Right lobe of liver (tissue), 6 donors: ENCODE measurements at regions not wholly inside any gene's neighbourhood (a gene's known extent, or its start where the extent isn't known, plus 50 kb on each side); places are given as distances from the start of the nearest gene placed in this dataset.

Experiments used
- ATAC-seq, 4 donors: fragments of 200-7000 bp; cut with Tn5 transposase; one replicate each; pipeline ENCODE4 v1.9.1; 2020; ENCODE audit warnings: mild to moderate bottlenecking in 4 of 4, moderate library complexity in 4 of 4
- DNase-seq, 3 donors: peaks; one replicate each; pipeline ENCODE4 v3.0.0-alpha.2; 2020
- H3K27ac ChIP-seq, 3 donors: fragments of 200-600 bp; one replicate each; pipeline ENCODE4 v1.8.0; 2022
- H3K27me3 ChIP-seq, 2 donors: fragments of 200-600 bp; one replicate each; pipeline ENCODE4 v1.8.0; 2022
- H3K36me3 ChIP-seq, 4 donors: fragments of 200-600 bp; sonication (generic) in 1 of 4; one replicate each; pipeline versions ENCODE4 v1.5.1 to v1.8.0; 2017 to 2022; ENCODE audit warnings: control low read depth in 1 of 4
- H3K4me1 ChIP-seq, 4 donors: fragments of 200-600 bp; sonication (generic) in 1 of 4; one replicate each; pipeline versions ENCODE4 v1.5.1 to v1.8.0; 2017 to 2022; ENCODE audit warnings: control low read depth in 1 of 4
- H3K4me3 ChIP-seq, 3 donors: fragments of 200-600 bp; one replicate each; pipeline ENCODE4 v1.8.0; 2022
- H3K9me3 ChIP-seq, 4 donors: fragments of 200-600 bp; sonication (generic) in 1 of 4; one replicate each; pipeline versions ENCODE4 v1.5.1 to v1.8.0; 2017 to 2022; ENCODE audit warnings: control low read depth in 1 of 4
- POLR2A ChIP-seq: fragments of 450-650 bp; IDR thresholded peaks from one replicate; pipeline ENCODE4 v1.6.1; 2017; ENCODE audit warnings: antibody characterized with exemption, mild to moderate bottlenecking
- WGBS: methylation state at CpG from one replicate; pipeline ENCODE4 v1.1.6; 2018; ENCODE audit warnings: low coverage, low lambda C conversion rate; ENCODE audit not compliant: insufficient coverage; ENCODE audit errors: missing lambda C conversion rate; 5-methylcytosine and 5-hydroxymethylcytosine counted together
- intact Hi-C, 2 donors: fragments of 100-400 bp; cut with DNase I; formaldehyde crosslinking; loops; one replicate each; pipeline versions ENCODE4 v1.11.2 to v1.14.1; 2022
- TF ChIP-seq, protein P1 (sequence below), 4 donors: fragments of 200-600 bp in 3 of 4; fragments of 450-650 bp in 1 of 4; IDR thresholded peaks; one replicate each; pipeline versions ENCODE4 v1.5.1 to v1.8.0; 2016 to 2022; ENCODE audit warnings: antibody characterized with exemption in 4 of 4, mild to moderate bottlenecking in 2 of 4
- donor health status: DM: no; HTN: yes; CAD: no.
- donor health status: DM: no; HTN: no; CAD: no.
- donor health status: DM: no; HTN: no; CAD: no.
- donor health status: DM: no; HTN: yes; CAD: no.
- donor health status: DM: no; HTN: yes; CAD: no.

GRCh38 chr7:133132906-133133305, 51.0 kb upstream of the CHCHD3 start:
- no peak for ATAC-seq
- Histone ChIP-seq H3K9me3 (no peaks in the 10 kb centered on the region), H3K4me1 (no peaks in the 10 kb centered on the region), H3K27ac (no peak overlapping the region), H3K36me3 (no peaks in the 10 kb centered on the region), H3K27me3 (no peaks in the 10 kb centered on the region), H3K4me3 (no peak overlapping the region)
- DNase-seq = no peak
- intact Hi-C loops = no loop called here
- no peak for TF ChIP-seq POLR2A
- TF ChIP-seq, protein P1, sequence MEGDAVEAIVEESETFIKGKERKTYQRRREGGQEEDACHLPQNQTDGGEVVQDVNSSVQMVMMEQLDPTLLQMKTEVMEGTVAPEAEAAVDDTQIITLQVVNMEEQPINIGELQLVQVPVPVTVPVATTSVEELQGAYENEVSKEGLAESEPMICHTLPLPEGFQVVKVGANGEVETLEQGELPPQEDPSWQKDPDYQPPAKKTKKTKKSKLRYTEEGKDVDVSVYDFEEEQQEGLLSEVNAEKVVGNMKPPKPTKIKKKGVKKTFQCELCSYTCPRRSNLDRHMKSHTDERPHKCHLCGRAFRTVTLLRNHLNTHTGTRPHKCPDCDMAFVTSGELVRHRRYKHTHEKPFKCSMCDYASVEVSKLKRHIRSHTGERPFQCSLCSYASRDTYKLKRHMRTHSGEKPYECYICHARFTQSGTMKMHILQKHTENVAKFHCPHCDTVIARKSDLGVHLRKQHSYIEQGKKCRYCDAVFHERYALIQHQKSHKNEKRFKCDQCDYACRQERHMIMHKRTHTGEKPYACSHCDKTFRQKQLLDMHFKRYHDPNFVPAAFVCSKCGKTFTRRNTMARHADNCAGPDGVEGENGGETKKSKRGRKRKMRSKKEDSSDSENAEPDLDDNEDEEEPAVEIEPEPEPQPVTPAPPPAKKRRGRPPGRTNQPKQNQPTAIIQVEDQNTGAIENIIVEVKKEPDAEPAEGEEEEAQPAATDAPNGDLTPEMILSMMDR (IDR thresholded peaks at IDR 0.05) = no peak
- 54% methylated on average over 4 of the region's 4 CpGs for WGBS

DNA sequence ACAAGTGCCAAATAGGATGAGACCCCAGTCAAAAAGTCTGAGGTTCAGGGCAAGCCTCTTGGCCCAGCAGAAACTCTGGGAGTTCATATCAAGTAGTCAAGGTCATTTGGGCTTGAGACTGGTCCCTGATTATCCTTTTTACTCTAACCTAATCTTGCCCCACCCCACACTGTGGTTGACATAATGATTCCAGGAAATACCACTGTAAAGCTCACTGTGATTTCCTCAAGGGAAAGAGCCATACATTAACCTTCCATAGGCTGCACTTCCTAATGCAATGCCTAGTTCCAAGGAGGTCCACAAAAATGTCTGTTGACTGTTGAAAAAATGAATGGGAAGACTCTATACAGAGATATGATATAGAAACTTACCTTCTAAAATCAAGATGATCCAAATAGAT, 52.9 kb upstream of the CHCHD3 start:
- DNase-seq = no peak
- Histone ChIP-seq H3K27ac (no peak overlapping the region), H3K36me3 (no peaks in the 10 kb centered on the region), H3K27me3 (no peaks in the 10 kb centered on the region), H3K4me3 (no peak overlapping the region), H3K4me1 (no peaks in the 10 kb centered on the region), H3K9me3 (no peaks in the 10 kb centered on the region)
- intact Hi-C loops = no loop called here
- no peak for ATAC-seq
- TF ChIP-seq POLR2A = no peak
- TF ChIP-seq, protein P1 (IDR thresholded peaks at IDR 0.05) = no peak

- DNase-seq = no peak
- no peaks in the 10 kb centered on the region for H3K4me1 ChIP-seq
- H3K27me3 ChIP-seq = no peaks in the 10 kb centered on the region
- ATAC-seq = no peak
- 0% methylated on average over 1 of the region's 1 CpG for WGBS
- no peak overlapping the region for H3K4me3 ChIP-seq
- no peaks in the 10 kb centered on the region for H3K36me3 ChIP-seq
- no peak overlapping the region for H3K27ac ChIP-seq
- intact Hi-C loops = no loop called here
- H3K9me3 ChIP-seq = no peaks in the 10 kb centered on the region
- no peak for TF ChIP-seq POLR2A
- TF ChIP-seq, protein P1 (IDR thresholded peaks at IDR 0.05) = no peak
Observed at GRCh38 chr7:133135451-133135850, 53.6 kb upstream of the CHCHD3 start.

GRCh38 chr7:133139350-133139749, 57.5 kb upstream of the CHCHD3 start:
- Histone ChIP-seq H3K27me3 (no peaks in the 10 kb centered on the region), H3K4me3 (no peak overlapping the region), H3K4me1 (no peaks in the 10 kb centered on the region), H3K9me3 (no peaks in the 10 kb centered on the region), H3K27ac (no peak overlapping the region), H3K36me3 (no peaks in the 10 kb centered on the region)
- peak; percentile 25 to 75 (median 58) for ATAC-seq
- intact Hi-C loops = no loop called here
- 31% methylated on average over 4 of the region's 4 CpGs for WGBS
- no peak for DNase-seq
- TF ChIP-seq, protein P1 (IDR thresholded peaks at IDR 0.05) = no peak
- TF ChIP-seq POLR2A = no peak

DNA sequence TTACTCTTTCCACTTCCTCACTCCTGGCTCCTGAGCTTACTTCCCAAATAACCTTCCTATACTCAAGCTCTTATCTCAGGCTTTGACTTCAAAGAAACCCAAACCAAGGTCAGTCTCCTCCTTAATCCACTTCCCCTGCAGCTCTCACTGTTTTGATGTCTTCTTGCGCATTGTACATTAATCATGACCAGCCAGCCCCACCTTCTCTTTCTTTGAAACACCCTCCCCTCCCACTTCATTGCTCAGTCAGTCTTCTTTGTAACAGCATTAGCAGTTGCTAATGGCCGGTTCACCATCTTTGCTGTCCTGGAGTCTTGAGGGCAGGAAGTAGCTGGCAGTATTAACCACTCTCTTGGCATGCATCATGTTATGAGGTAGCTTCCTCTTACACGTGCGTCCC, 57.9 kb upstream of the CHCHD3 start:
- Histone ChIP-seq H3K4me1 (no peaks in the 10 kb centered on the region), H3K9me3 (no peaks in the 10 kb centered on the region), H3K4me3 (no peak overlapping the region), H3K27ac (no peak overlapping the region), H3K27me3 (no peaks in the 10 kb centered on the region), H3K36me3 (no peaks in the 10 kb centered on the region)
- TF ChIP-seq POLR2A = no peak
- TF ChIP-seq, protein P1 (IDR thresholded peaks at IDR 0.05) = no peak
- intact Hi-C loops = no loop called here
- ATAC-seq = no peak
- no peak for DNase-seq
- WGBS = 28% methylated on average over 4 of the region's 4 CpGs
